HepG2 (cell line): ENCODE measurements at regions not wholly inside any gene's neighbourhood (a gene's known extent, or its start where the extent isn't known, plus 50 kb on each side); places are given as distances from the start of the nearest gene placed in this dataset.

Source experiments
- ATAC-seq: fragments of 200-7000 bp; cut with Tn5 transposase; 3 replicates; pipeline ENCODE4 v1.9.1; 2020; ENCODE audit warnings: mild to moderate bottlenecking, moderate library complexity
- BruUV-seq: library from RNA; stranded (reverse); fragments of 400-500 nt; replicated peaks from 2 replicates; lab custom pipeline; 2021; lab: Mats Ljungman, UMichigan
- CTCF ChIA-PET: fragments of 300-600 bp; formaldehyde crosslinking; extraction: SDS; loops from one replicate; lab custom pipeline; 2021; ENCODE audit warnings: low total read pairs, inconsistent platforms, low intra/inter-chr PET ratio; lab: Yijun Ruan, JAX
- POLR2A ChIA-PET: fragments of 350-600 bp; sonication (Branson Sonifier 250); formaldehyde crosslinking; loops from one replicate; lab custom pipeline; 2020; ENCODE audit warnings: antibody characterized with exemption, inconsistent platforms; lab: Yijun Ruan, JAX
- DNase-seq: peaks from one replicate; pipeline ENCODE4 v3.0.0-alpha.2; 2015; ENCODE audit warnings: low spot score
- FAIRE-seq: peaks from 3 replicates; lab custom pipeline; 2011; peaks lifted over from hg19 to GRCh38; lab: Jason Lieb, UNC
- H2AFZ ChIP-seq: one replicate; pipeline ENCODE4 v1.6.1; 2011; ENCODE audit warnings: low read length, inconsistent platforms
- H3K27ac ChIP-seq: fragments of 300-600 bp; 3 replicates; pipeline ENCODE4 v1.8.0; 2011; ENCODE audit warnings: mixed run types, mild to moderate bottlenecking, mixed read lengths, low read length, inconsistent platforms; ENCODE audit not compliant: insufficient read depth; ENCODE audit errors: extremely low read length
- H3K27me3 ChIP-seq, 2 experiments: fragments of 200-600 bp in 1 of 2; 2 replicates in 1 of 2; 3 replicates in 1 of 2; pipeline versions ENCODE4 v1.6.0 to v1.8.0; 2011; ENCODE audit warnings: low read length in 2 of 2, mild to moderate bottlenecking in 2 of 2, moderate library complexity in 2 of 2, inconsistent platforms in 1 of 2; ENCODE audit not compliant: insufficient read depth in 2 of 2, control insufficient read depth in 1 of 2
- H3K36me3 ChIP-seq, 2 experiments: fragments of 200-600 bp in 1 of 2; replicated peaks in 1 of 2; 2 replicates in 1 of 2; 3 replicates in 1 of 2; pipeline versions ENCODE4 v1.5.1 to v1.8.0; 2011; ENCODE audit warnings: low read length in 2 of 2, inconsistent platforms in 1 of 2; ENCODE audit not compliant: insufficient read depth in 2 of 2, control insufficient read depth in 1 of 2
- H3K4me1 ChIP-seq: 2 replicates; pipeline ENCODE4 v1.5.1; 2012; ENCODE audit warnings: low read length, inconsistent platforms; ENCODE audit not compliant: insufficient read depth
- H3K4me2 ChIP-seq: 2 replicates; pipeline ENCODE4 v1.6.0; 2011; ENCODE audit warnings: low read depth, low read length, inconsistent platforms
- H3K4me3 ChIP-seq, 3 experiments: fragments of 200-600 bp in 1 of 3; sonication (generic), shearing (Covaris generic) in 1 of 3; replicated peaks in 1 of 3; 2 replicates each; pipeline ENCODE4 v1.5.1; 2011 to 2016; ENCODE audit warnings: low read length in 3 of 3, inconsistent platforms in 2 of 3, low read depth in 2 of 3, mild to moderate bottlenecking in 2 of 3, control low read depth in 1 of 3, mixed read lengths in 1 of 3; ENCODE audit not compliant: insufficient read depth in 1 of 3
- H3K79me2 ChIP-seq: one replicate; pipeline ENCODE4 v1.6.1; 2011; ENCODE audit warnings: low read length, inconsistent platforms; ENCODE audit not compliant: insufficient read depth
- H3K9ac ChIP-seq: 2 replicates; pipeline ENCODE4 v1.6.0; 2011; ENCODE audit warnings: mild to moderate bottlenecking, low read depth, low read length, inconsistent platforms; ENCODE audit not compliant: insufficient read depth
- H3K9me3 ChIP-seq: 2 replicates; pipeline ENCODE4 v1.5.1; 2012; ENCODE audit warnings: mild to moderate bottlenecking, low read length
- H4K20me1 ChIP-seq: 2 replicates; pipeline ENCODE4 v1.6.0; 2011; ENCODE audit warnings: inconsistent platforms, mild to moderate bottlenecking, low read length, moderate library complexity; ENCODE audit not compliant: insufficient read depth
- ATRX ChIP-seq: sonication (generic); formaldehyde crosslinking; IDR thresholded peaks from 2 replicates; pipeline ENCODE4 v1.4.0; 2020; ENCODE audit warnings: missing genetic modification reagents, borderline replicate concordance
- E2F5 ChIP-seq: sonication (generic); formaldehyde crosslinking; conservative IDR thresholded peaks from 2 replicates; pipeline ENCODE4 v1.4.0; 2020; ENCODE audit warnings: missing genetic modification reagents
- GLI4 ChIP-seq: sonication (generic); formaldehyde crosslinking; IDR thresholded peaks from 2 replicates; pipeline ENCODE4 v1.5.1; 2020; ENCODE audit warnings: missing genetic modification reagents, mild to moderate bottlenecking, moderate library complexity, borderline replicate concordance
- KLF6 ChIP-seq: IDR thresholded peaks from 2 replicates; pipeline ENCODE4 v1.8.0; 2016; ENCODE audit warnings: missing biosample characterization, missing genetic modification reagents
- REL ChIP-seq: sonication (generic); formaldehyde crosslinking; conservative IDR thresholded peaks from 2 replicates; pipeline ENCODE4 v1.8.0; 2022; ENCODE audit warnings: mild to moderate bottlenecking, missing genetic modification reagents, moderate library complexity
- RXRA ChIP-seq: sonication (generic); formaldehyde crosslinking; IDR thresholded peaks from 2 replicates; pipeline ENCODE4 v1.5.1; 2020; ENCODE audit warnings: missing genetic modification reagents
- TBL1XR1 ChIP-seq: fragments of 150-350 bp; IDR thresholded peaks from 2 replicates; pipeline ENCODE4 v1.6.1; 2014; ENCODE audit warnings: borderline replicate concordance, low read length; ENCODE audit not compliant: partially characterized antibody
- TSC22D2 ChIP-seq: sonication (generic); formaldehyde crosslinking; IDR thresholded peaks from 2 replicates; pipeline ENCODE4 v1.5.1; 2020; ENCODE audit warnings: missing genetic modification reagents, mild to moderate bottlenecking, borderline replicate concordance
- ZBTB39 ChIP-seq: sonication (generic); formaldehyde crosslinking; IDR thresholded peaks from 2 replicates; pipeline ENCODE4 v1.5.0; 2020; ENCODE audit warnings: missing genetic modification reagents
- ZKSCAN8 ChIP-seq: IDR thresholded peaks from 2 replicates; pipeline ENCODE4 v1.6.1; 2016; ENCODE audit warnings: borderline replicate concordance, missing genetic modification reagents, missing compliant biosample characterization
- ZNF224 ChIP-seq: sonication (generic); formaldehyde crosslinking; IDR thresholded peaks from 2 replicates; pipeline ENCODE4 v1.5.0; 2020; ENCODE audit warnings: mild to moderate bottlenecking, missing genetic modification reagents
- ZNF282 ChIP-seq: fragments of 450-650 bp; IDR thresholded peaks from 2 replicates; pipeline ENCODE4 v1.6.1; 2018; ENCODE audit not compliant: partially characterized antibody
- ZNF724P ChIP-seq: sonication (generic); formaldehyde crosslinking; IDR thresholded peaks from 2 replicates; pipeline ENCODE4 v1.8.0; 2022; ENCODE audit warnings: missing genetic modification reagents, borderline replicate concordance
- ZSCAN31 ChIP-seq: sonication (generic); formaldehyde crosslinking; IDR thresholded peaks from 2 replicates; pipeline ENCODE4 v1.5.0; 2020; ENCODE audit warnings: low read depth, mild to moderate bottlenecking, missing genetic modification reagents
- in situ Hi-C: cut with HindIII; loops from 2 replicates; pipeline ENCODE4 v1.10.0; 2017; ENCODE audit warnings: low pct_unique_long_range_greater_than_20kb; ENCODE audit not compliant: extremely low pct_ligation_motif_present
- intact Hi-C: fragments of 100-400 bp; cut with micrococcal nuclease; formaldehyde crosslinking; loops from one replicate; pipeline ENCODE4 v1.10.0; 2022; ENCODE audit not compliant: unreplicated experiment

GRCh38 chr5:159531554-159532105 lies 201.3 kb upstream of the IL12B start:
- H4K20me1 ChIP-seq: no peaks in the 10 kb centered on the region
- TF ChIP-seq KLF6 (CRISPR knock-in tag) (no peak), ZSCAN31 (no peak), GLI4 (CRISPR knock-in tag) (no peak), ZNF724P (CRISPR knock-in tag) (no peak), ZBTB39 (CRISPR knock-in tag) (no peak), ATRX (CRISPR knock-in tag) (no peak), E2F5 (CRISPR knock-in tag) (no peak), ZNF224 (CRISPR knock-in tag) (no peak), REL (CRISPR knock-in tag) (no peak), ZNF282 (no peak), TBL1XR1 (no peak), TSC22D2 (CRISPR knock-in tag) (no peak), ZKSCAN8 (no peak), RXRA (no peak)
- TF ChIP-seq, all 625 proteins: peak for 0
- Histone ChIP-seq H2AFZ (no peak overlapping the region), H3K4me2 (no peak overlapping the region), H3K4me3 (no peak overlapping the region), H3K27me3 (no peaks in the 10 kb centered on the region), H3K4me1 (no peaks in the 10 kb centered on the region), H3K79me2 (no peaks in the 10 kb centered on the region), H3K36me3 (no peaks in the 10 kb centered on the region), H3K27ac (no peak overlapping the region), H3K9me3 (no peaks in the 10 kb centered on the region), H3K9ac (no peak overlapping the region)
- ChIA-PET POLR2A (no interaction called here), CTCF (no interaction called here)
- BruUV-seq: no TSS peak
- in situ Hi-C loops: no loop called here
- DNase-seq: no peak
- intact Hi-C loops: no loop called here
- no peak for FAIRE-seq
- ATAC-seq: no peak
